Upper lobe of left lung (tissue), 6 donors: ENCODE measurements at regions not wholly inside any gene's neighbourhood (a gene's known extent, or its start where the extent isn't known, plus 50 kb on each side); places are given as distances from the start of the nearest gene placed in this dataset.

Source experiments
- ATAC-seq, 2 donors: fragments of 200-7000 bp; cut with Tn5 transposase; one replicate each; pipeline ENCODE4 v1.9.1; 2022; ENCODE audit warnings: mild to moderate bottlenecking in 2 of 2, moderate library complexity in 2 of 2; ENCODE audit not compliant: low FRiP score in 2 of 2
- DNase-seq, 2 donors: peaks; one replicate each; pipeline ENCODE4 v3.0.0-alpha.2; 2019 to 2020
- H3K27ac ChIP-seq, 4 donors: fragments of 200-600 bp; sonication (generic); one replicate each; pipeline ENCODE4 v1.5.1; 2016 to 2019
- H3K27me3 ChIP-seq, 4 donors: fragments of 200-600 bp; sonication (generic); one replicate each; pipeline ENCODE4 v1.5.1; 2017 to 2019
- H3K36me3 ChIP-seq, 4 donors: fragments of 200-600 bp; sonication (generic); one replicate each; pipeline ENCODE4 v1.5.1; 2016 to 2019
- H3K4me1 ChIP-seq, 4 donors: fragments of 200-600 bp; sonication (generic); one replicate each; pipeline ENCODE4 v1.5.1; 2018 to 2019
- H3K4me3 ChIP-seq, 4 donors: fragments of 200-600 bp; sonication (generic); one replicate each; pipeline ENCODE4 v1.5.1; 2017 to 2019; ENCODE audit warnings: mild to moderate bottlenecking in 2 of 4, moderate library complexity in 1 of 4
- H3K9me3 ChIP-seq, 4 donors: fragments of 200-600 bp; sonication (generic); one replicate each; pipeline ENCODE4 v1.5.1; 2018 to 2019
- CTCF ChIP-seq, 6 experiments: fragments of 450-650 bp in 4 of 6; fragments of 200-600 bp in 2 of 6; sonication (generic) in 2 of 6; IDR thresholded peaks; one replicate each; pipeline ENCODE4 v1.5.1; 2016 to 2019; ENCODE audit warnings: antibody characterized with exemption in 6 of 6
- EP300 ChIP-seq, 4 donors: sonication (generic); formaldehyde crosslinking; IDR thresholded peaks; one replicate each; pipeline ENCODE4 v1.5.1; 2017; ENCODE audit warnings: antibody characterized with exemption in 4 of 4, control low read depth in 2 of 4
- POLR2A ChIP-seq, 4 donors: fragments of 450-650 bp; IDR thresholded peaks; one replicate each; pipeline ENCODE4 v1.5.1; 2016 to 2017; ENCODE audit warnings: antibody characterized with exemption in 4 of 4, mild to moderate bottlenecking in 2 of 4
- POLR2AphosphoS5 ChIP-seq, 2 donors: sonication (generic); formaldehyde crosslinking; IDR thresholded peaks; one replicate each; pipeline ENCODE4 v1.5.1; 2017; ENCODE audit warnings: antibody characterized with exemption in 2 of 2
- WGBS, 2 donors: methylation state at CpG; one replicate each; pipeline ENCODE4 v1.1.5; 2017 to 2018; 5-methylcytosine and 5-hydroxymethylcytosine counted together
- donor health status: DM: no; HTN: no; CAD: no; lungs with moderate emphysema.
- donor health status: DM: no; HTN: yes; CAD: no; lungs with severe emphysema.

GRCh38 chr15:29920515-29920914 is 98.2 kb upstream of the TJP1 start:
- DNase-seq (peak in 1 of 2 donors; percentile 73), ATAC-seq (peak in 1 of 2 donors; percentile 61)
- Histone ChIP-seq H3K36me3 (no peaks in the 10 kb centered on the region), H3K27ac (peak overlapping the region in 1 of 4 donors; percentile 7), H3K4me1 (peaks cover 8 to 12% (median 11%) of the 10 kb centered on the region in 4 donors), H3K9me3 (no peaks in the 10 kb centered on the region), H3K4me3 (no peak overlapping the region), H3K27me3 (no peaks in the 10 kb centered on the region)
- WGBS, 2 donors, result 59% methylated on average over 10 to 12 of the region's 12 CpGs
- TF ChIP-seq POLR2AphosphoS5 (IDR thresholded peaks at IDR 0.05), result no peak
- no peak for TF ChIP-seq CTCF (IDR thresholded peaks at IDR 0.05)
- no peak for TF ChIP-seq POLR2A (IDR thresholded peaks at IDR 0.05)
- no peak for TF ChIP-seq EP300 (IDR thresholded peaks at IDR 0.05)

GRCh38 chr15:29919380-29919881 is 97.2 kb upstream of the TJP1 start:
- H3K27me3 ChIP-seq, result no peaks in the 10 kb centered on the region
- DNase-seq, result no peak
- no peak for ATAC-seq
- 80 to 95% methylated on average over 2 of the region's 2 CpGs for WGBS, 2 donors
- no peak overlapping the region for H3K4me3 ChIP-seq
- H3K9me3 ChIP-seq, result no peaks in the 10 kb centered on the region
- no peaks in the 10 kb centered on the region for H3K36me3 ChIP-seq
- TF ChIP-seq CTCF (IDR thresholded peaks at IDR 0.05), result no peak
- no peak for TF ChIP-seq EP300 (IDR thresholded peaks at IDR 0.05)
- no peak for TF ChIP-seq POLR2A (IDR thresholded peaks at IDR 0.05)
- TF ChIP-seq POLR2AphosphoS5 (IDR thresholded peaks at IDR 0.05), result no peak
- H3K4me1 ChIP-seq, result peaks cover 0 to 4% (median under 1%) of the 10 kb centered on the region in 4 donors
- H3K27ac ChIP-seq, result no peak overlapping the region

GRCh38 chr15:29917600-29918597 is 95.6 kb upstream of the TJP1 start:
- 84 to 85% methylated on average over 11 of the region's 11 CpGs for WGBS, 2 donors
- no peaks in the 10 kb centered on the region for H3K9me3 ChIP-seq
- no peaks in the 10 kb centered on the region for H3K27me3 ChIP-seq
- DNase-seq (no peak), ATAC-seq (no peak)
- H3K4me1 ChIP-seq, result peaks cover 0 to 4% (median 0%) of the 10 kb centered on the region in 4 donors
- no peak overlapping the region for H3K4me3 ChIP-seq
- H3K27ac ChIP-seq, result no peak overlapping the region
- no peaks in the 10 kb centered on the region for H3K36me3 ChIP-seq
- TF ChIP-seq EP300 (IDR thresholded peaks at IDR 0.05) (no peak), POLR2A (IDR thresholded peaks at IDR 0.05) (no peak), CTCF (IDR thresholded peaks at IDR 0.05) (no peak), POLR2AphosphoS5 (IDR thresholded peaks at IDR 0.05) (no peak)

- Histone ChIP-seq H3K27me3 (no peaks in the 10 kb centered on the region), H3K27ac (no peak overlapping the region), H3K4me1 (peaks cover 0 to 7% (median 3%) of the 10 kb centered on the region in 4 donors), H3K4me3 (no peak overlapping the region), H3K36me3 (no peaks in the 10 kb centered on the region), H3K9me3 (peaks cover 0 to 9% (median 0%) of the 10 kb centered on the region in 4 donors)
- ATAC-seq (no peak), DNase-seq (no peak)
- WGBS, 2 donors, result 69% methylated on average over 7 of the region's 7 CpGs
- TF ChIP-seq CTCF (IDR thresholded peaks at IDR 0.05), result no peak
- no peak for TF ChIP-seq POLR2AphosphoS5 (IDR thresholded peaks at IDR 0.05)
- TF ChIP-seq POLR2A (IDR thresholded peaks at IDR 0.05), result no peak
- TF ChIP-seq EP300 (IDR thresholded peaks at IDR 0.05), result no peak
Measured at GRCh38 chr15:29914511-29914926, 92.3 kb upstream of the TJP1 start.
